ENCODE measurements at regions not wholly inside any gene's neighbourhood (a gene's known extent, or its start where the extent isn't known, plus 50 kb on each side); places are given as distances from the start of the nearest gene placed in this dataset.
"Not testable (repeated sequence)": the region's sequence is repeated elsewhere in the genome, so short reads cannot be mapped to it uniquely, and the experiment has no call there.

DNA sequence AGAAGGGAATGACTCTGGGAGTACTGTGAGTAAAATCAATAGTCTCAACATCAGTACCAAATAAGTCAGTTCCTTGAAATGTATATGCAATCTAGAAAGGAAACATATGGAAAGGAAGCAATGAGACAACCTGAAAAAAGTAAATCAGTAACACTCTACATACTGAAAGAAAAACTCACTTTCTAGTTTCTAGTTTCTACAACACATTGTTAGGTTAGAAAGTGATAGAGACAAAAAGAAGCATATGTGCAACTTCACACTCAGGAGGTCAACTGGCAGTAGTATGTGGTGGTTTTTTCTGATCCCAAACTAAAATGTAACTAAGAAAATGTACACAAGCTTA lies 156.5 kb upstream of the SOX6 start:
- Histone ChIP-seq H3K36me3 (ENCODE audit: control insufficient read depth, insufficient read depth, low read length) (no peaks in the 10 kb centered on the region), H3K27me3 (ENCODE audit: control insufficient read depth, insufficient read depth, low read length) (peaks cover 2% of the 10 kb centered on the region), H3K9me3 (ENCODE audit: control insufficient read depth, insufficient read depth, low read length) (no peaks in the 10 kb centered on the region)

DNA sequence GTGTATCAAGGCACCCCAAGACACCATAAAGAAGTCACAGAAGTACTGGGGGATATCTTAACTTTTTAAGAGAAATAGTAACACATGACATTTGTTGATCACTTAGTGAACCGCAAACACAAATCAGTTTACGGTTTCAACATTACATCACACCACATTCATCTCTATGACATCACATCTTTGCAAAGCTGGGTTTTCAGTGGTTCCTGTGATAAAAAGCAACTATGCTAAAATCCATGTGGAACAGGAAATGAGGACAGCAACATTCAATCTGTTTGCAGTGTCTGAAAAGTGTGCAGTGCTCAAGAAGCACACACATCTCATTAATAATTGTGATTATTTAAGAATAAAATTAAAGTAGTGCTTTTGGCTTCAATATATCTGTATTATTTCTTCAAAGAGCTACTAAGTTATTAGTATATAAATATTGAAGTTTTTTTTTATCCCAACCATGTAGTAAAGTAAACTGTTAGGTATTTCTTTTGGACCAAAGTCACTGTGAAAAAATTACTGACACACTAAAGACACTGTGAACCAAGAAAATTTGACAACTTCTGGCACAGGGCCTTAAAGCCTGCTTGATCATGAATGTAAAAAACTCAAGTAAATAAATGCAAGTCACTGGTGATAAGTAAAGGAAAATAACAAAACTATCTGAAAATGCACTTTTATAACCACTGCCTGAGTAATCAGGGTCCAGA lies 156.0 kb upstream of the SOX6 start:
- Histone ChIP-seq H3K27me3 (ENCODE audit: control insufficient read depth, insufficient read depth, low read length) (peaks cover 5% of the 10 kb centered on the region), H3K9ac (ENCODE audit: low read depth, low read length) (no peak overlapping the region), H3K9me3 (ENCODE audit: control insufficient read depth, insufficient read depth, low read length) (no peaks in the 10 kb centered on the region), H3K36me3 (ENCODE audit: control insufficient read depth, insufficient read depth, low read length) (no peaks in the 10 kb centered on the region), H3K4me3 (ENCODE audit: low read depth, low read length) (no peak overlapping the region), H3K4me1 (ENCODE audit: control insufficient read depth, insufficient read depth, low read length) (no peaks in the 10 kb centered on the region)

More for the DNA sequence above, 156.5 kb upstream of the SOX6 start:
- Histone ChIP-seq H3K9ac (ENCODE audit: low read depth, low read length) (no peak overlapping the region), H3K4me3 (ENCODE audit: low read depth, low read length) (no peak overlapping the region), H3K4me1 (ENCODE audit: control insufficient read depth, insufficient read depth, low read length) (no peaks in the 10 kb centered on the region)

DNA sequence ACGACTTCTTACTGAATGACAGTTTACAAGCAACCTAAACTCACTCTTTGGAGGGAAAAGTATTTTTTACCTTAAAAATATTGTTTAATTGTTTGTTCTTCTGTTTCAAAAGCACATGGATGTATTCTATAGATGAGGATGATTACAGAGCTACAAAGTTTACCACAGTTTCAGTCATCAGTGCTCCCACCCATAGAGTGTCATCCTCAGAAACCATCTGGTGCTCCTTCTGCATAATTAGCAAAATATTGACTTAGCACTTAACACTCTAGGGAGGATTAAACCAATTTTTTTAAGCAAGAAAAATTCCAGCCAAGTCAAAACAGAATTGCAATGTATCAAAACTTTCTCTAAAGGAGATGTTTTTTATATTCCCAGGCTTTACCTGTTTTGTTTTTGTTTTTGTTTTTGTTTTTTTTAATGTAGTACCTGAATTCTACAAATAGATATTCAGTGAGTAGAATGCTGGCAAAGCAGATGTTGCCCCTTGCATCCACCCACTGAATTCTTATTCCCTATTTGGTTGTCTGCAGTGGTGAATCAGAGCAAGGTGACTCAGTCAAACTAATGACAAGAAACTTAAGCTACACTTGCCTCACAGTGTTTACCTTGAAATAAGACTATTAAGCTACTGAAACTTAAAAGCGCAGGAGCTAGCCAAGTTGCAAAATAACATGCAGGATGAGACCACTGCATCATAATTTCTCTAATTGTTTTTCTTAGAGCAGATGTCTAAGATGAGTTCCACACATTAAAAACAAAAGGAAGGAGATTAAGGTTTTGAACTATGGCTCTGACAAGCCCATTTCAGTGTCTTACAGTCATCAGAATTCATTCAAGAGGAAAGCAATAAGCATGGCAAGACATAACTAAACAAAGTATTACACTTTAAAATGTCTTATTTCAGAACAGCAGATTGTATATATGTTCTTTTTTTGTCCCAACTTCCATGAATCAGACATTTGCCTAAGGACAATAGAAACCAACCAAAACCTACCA lies 155.1 kb upstream of the SOX6 start:
- Histone ChIP-seq H3K4me1 (ENCODE audit: control insufficient read depth, insufficient read depth, low read length) (no peaks in the 10 kb centered on the region), H3K27me3 (ENCODE audit: control insufficient read depth, insufficient read depth, low read length) (peaks cover 5% of the 10 kb centered on the region), H3K36me3 (ENCODE audit: control insufficient read depth, insufficient read depth, low read length) (no peaks in the 10 kb centered on the region), H3K9ac (ENCODE audit: low read depth, low read length) (no peak overlapping the region), H3K9me3 (ENCODE audit: control insufficient read depth, insufficient read depth, low read length) (no peaks in the 10 kb centered on the region), H3K4me3 (ENCODE audit: low read depth, low read length) (no peak overlapping the region)

DNA sequence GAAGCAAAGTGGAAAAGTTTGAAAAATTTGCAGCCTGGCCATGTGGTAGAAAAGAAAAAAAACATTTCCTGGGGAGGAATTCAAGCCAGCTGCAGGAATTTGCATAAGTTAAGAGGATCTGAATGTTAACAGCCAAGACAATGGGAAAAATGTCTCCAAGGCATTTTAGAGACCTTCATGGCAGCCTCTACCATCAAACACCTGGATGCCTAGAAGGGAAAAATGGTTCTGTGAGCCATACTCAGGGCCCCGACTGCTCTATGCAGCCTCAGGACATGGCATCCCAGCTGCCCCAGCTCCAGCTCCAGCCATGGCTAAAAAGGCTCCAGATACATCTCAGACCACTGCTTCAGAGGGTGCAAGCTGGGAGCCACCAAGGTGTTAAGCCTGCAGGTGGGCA lies 149.1 kb upstream of the SOX6 start:
- Histone ChIP-seq H3K4me3 (ENCODE audit: low read depth, low read length) (no peak overlapping the region), H3K4me1 (ENCODE audit: control insufficient read depth, insufficient read depth, low read length) (no peaks in the 10 kb centered on the region), H3K36me3 (ENCODE audit: control insufficient read depth, insufficient read depth, low read length) (no peaks in the 10 kb centered on the region), H3K27me3 (ENCODE audit: control insufficient read depth, insufficient read depth, low read length) (peaks cover 12% of the 10 kb centered on the region), H3K9me3 (ENCODE audit: control insufficient read depth, insufficient read depth, low read length) (peaks cover 5% of the 10 kb centered on the region), H3K9ac (ENCODE audit: low read depth, low read length) (no peak overlapping the region)

DNA sequence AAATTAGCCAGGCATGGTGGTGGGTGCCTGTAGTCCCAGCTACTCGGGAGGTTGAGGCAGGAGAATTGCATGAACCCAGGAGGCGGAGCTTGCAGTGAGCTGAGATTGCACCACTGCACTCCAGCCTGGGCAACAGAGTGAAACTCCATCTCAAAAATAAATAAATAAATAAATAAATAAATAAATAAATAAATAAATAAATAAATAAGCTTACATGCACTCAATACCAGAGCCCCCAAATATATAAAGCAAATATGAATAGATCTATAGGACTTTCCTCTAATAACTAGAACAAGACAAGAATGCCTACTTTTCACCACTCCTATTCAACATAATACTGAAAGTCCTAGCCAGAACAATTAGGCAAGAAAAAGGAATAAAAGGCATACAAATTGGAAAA lies 147.5 kb upstream of the SOX6 start:
- not testable (repeated sequence) for H3K4me3 ChIP-seq (ENCODE audit: low read depth, low read length)

DNA sequence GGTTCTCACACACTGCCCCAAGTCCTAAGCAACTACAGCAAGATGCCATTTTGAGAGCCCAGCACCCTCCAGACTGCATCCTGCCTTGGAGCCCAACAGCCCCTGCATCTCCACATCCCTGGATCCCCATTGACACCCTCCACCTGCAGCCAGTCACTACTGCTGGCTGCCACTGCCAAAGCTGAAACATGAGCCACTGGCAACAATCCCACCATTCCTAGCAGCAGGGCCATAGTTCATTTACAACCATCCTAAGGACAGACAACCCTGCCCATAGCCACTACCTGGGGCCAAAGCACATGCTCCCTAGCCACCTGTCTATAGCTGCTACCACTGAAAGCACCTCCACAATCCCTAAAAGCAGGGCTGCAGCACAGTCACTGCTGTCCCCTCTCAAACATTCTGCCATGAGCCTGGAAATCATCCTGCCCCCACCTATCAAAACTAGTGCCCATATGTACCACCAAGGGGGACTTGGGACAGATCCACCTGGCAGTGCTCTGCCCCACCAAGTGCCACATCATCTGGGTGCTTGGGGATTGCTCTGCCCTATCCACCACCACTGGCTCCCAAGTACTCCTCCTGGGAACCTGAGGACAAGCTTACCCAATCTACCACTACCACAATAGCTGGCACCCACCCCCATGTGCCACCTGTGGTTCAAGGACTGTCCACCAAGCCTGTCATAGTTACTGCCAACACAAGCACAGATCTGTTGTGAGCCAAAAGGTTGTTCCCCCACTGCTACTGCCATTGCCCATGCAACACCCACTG lies 138.8 kb upstream of the SOX6 start:
- Histone ChIP-seq H3K9ac (ENCODE audit: low read depth, low read length) (no peak overlapping the region), H3K36me3 (ENCODE audit: control insufficient read depth, insufficient read depth, low read length) (no peaks in the 10 kb centered on the region), H3K4me1 (ENCODE audit: control insufficient read depth, insufficient read depth, low read length) (no peaks in the 10 kb centered on the region), H3K4me3 (ENCODE audit: low read depth, low read length) (no peak overlapping the region), H3K9me3 (ENCODE audit: control insufficient read depth, insufficient read depth, low read length) (no peaks in the 10 kb centered on the region), H3K27me3 (ENCODE audit: control insufficient read depth, insufficient read depth, low read length) (no peaks in the 10 kb centered on the region)

More for the DNA sequence above, 147.5 kb upstream of the SOX6 start:
- not testable (repeated sequence) for H3K9ac ChIP-seq (ENCODE audit: low read depth, low read length); H3K4me1 ChIP-seq (ENCODE audit: control insufficient read depth, insufficient read depth, low read length); H3K36me3 ChIP-seq (ENCODE audit: control insufficient read depth, insufficient read depth, low read length); H3K9me3 ChIP-seq (ENCODE audit: control insufficient read depth, insufficient read depth, low read length)
- peaks cover 12% of the 10 kb centered on the region for H3K27me3 ChIP-seq (ENCODE audit: control insufficient read depth, insufficient read depth, low read length)

DNA sequence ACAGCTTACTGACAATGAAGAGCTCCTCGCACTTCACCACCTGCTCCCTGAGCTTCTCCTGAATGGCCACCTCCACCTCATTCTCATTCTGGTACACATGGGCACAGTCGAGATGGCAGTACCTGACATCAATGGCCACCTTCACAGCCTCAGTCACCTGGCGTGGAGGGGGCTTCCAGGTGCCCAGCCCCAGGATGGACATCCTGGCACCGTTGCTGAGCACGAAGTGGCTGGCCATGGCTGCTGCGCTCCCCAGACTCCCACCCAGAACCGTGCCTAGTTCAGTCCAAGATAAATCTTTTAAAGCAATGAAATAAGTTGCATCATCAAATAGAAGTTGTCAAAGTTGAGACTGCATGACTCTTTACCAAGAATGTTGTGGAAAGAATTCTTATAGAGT lies 128.1 kb upstream of the SOX6 start:
- H3K4me1 ChIP-seq (ENCODE audit: control insufficient read depth, insufficient read depth, low read length) = no peaks in the 10 kb centered on the region
- H3K9me3 ChIP-seq (ENCODE audit: control insufficient read depth, insufficient read depth, low read length) = no peaks in the 10 kb centered on the region
- no peak overlapping the region for H3K9ac ChIP-seq (ENCODE audit: low read depth, low read length)
- no peaks in the 10 kb centered on the region for H3K27me3 ChIP-seq (ENCODE audit: control insufficient read depth, insufficient read depth, low read length)
- no peaks in the 10 kb centered on the region for H3K36me3 ChIP-seq (ENCODE audit: control insufficient read depth, insufficient read depth, low read length)
- H3K4me3 ChIP-seq (ENCODE audit: low read depth, low read length) = no peak overlapping the region

DNA sequence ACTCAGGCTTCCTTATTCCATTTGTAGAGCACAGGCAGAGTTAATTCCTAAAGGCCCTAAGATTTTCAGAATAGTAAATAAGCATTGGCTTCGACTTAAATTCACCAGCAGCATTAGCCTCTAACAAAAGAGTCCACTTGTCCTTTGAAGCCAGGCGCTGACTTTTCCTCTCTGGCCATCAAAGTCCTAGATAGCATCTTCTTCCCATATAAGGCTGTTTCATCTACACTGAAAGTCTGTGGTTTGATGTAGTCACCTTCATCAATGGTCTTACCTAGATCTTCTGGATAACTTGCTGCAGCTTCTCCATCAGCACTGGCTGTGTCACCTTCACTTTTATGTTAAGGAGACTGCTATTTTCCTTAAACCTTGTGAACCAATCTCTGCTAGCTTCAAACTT lies 118.3 kb upstream of the SOX6 start:
- Histone ChIP-seq H3K27me3 (ENCODE audit: control insufficient read depth, insufficient read depth, low read length) (no peaks in the 10 kb centered on the region), H3K9ac (ENCODE audit: low read depth, low read length) (no peak overlapping the region), H3K4me1 (ENCODE audit: control insufficient read depth, insufficient read depth, low read length) (peaks cover 7% of the 10 kb centered on the region), H3K4me3 (ENCODE audit: low read depth, low read length) (no peak overlapping the region), H3K9me3 (ENCODE audit: control insufficient read depth, insufficient read depth, low read length) (no peaks in the 10 kb centered on the region), H3K36me3 (ENCODE audit: control insufficient read depth, insufficient read depth, low read length) (no peaks in the 10 kb centered on the region)

DNA sequence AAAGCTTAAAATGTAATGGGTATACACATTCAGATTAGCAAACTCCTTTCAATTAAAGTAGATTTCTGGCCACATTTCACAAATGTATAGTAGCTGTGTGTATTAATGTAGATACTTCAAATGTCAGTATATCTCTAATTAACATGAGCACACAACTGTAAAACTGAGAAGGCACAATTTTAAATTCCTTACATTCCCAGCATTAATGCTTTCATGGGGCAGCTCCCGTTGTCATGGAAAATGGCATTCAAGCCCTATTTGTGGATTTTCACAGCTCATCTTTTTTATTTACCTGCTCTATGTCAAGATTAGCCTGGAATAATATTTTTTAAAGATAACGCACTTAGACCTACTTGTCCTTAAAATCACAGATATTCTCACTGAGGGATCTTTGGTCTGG lies 113.6 kb upstream of the SOX6 start:
- Histone ChIP-seq H3K27me3 (ENCODE audit: control insufficient read depth, insufficient read depth, low read length) (no peaks in the 10 kb centered on the region), H3K4me3 (ENCODE audit: low read depth, low read length) (no peak overlapping the region), H3K4me1 (ENCODE audit: control insufficient read depth, insufficient read depth, low read length) (peaks cover 12% of the 10 kb centered on the region), H3K9ac (ENCODE audit: low read depth, low read length) (no peak overlapping the region), H3K36me3 (ENCODE audit: control insufficient read depth, insufficient read depth, low read length) (no peaks in the 10 kb centered on the region), H3K9me3 (ENCODE audit: control insufficient read depth, insufficient read depth, low read length) (no peaks in the 10 kb centered on the region)

DNA sequence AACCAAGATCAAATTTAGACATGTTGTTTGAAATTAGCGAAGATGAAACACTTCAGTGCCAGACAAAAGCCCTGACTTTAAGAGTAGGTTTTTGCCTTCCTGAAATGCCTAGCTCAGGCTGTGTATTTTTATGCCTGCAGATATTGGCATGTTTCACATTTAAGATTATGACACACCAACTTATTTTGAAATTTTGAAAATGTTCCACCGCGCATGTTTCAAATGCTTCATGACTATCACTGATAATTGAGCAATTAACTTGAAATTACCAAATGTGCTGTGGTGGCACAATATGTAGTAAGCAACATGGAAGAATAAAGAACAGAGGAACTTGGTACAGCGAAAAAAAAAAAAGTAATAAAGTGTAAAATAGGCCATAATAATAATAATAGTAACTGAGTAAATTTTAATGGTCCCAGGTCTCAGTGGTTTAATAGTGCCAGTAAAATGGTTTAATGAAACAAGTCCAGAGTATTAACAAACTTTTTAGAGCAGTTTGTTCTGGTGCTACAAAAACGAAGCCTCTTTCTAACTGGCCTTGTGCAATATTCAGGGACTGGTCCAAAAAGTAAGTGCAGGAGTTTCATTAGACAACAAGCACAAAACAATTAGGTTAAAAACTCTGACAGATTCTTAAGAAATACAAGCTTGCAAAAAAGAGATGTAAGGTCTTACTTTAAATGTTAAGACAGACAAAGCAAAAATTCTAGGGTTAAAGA lies 112.5 kb upstream of the SOX6 start:
- Histone ChIP-seq H3K9ac (ENCODE audit: low read depth, low read length) (no peak overlapping the region), H3K4me3 (ENCODE audit: low read depth, low read length) (no peak overlapping the region), H3K36me3 (ENCODE audit: control insufficient read depth, insufficient read depth, low read length) (no peaks in the 10 kb centered on the region), H3K4me1 (ENCODE audit: control insufficient read depth, insufficient read depth, low read length) (peaks cover 12% of the 10 kb centered on the region), H3K9me3 (ENCODE audit: control insufficient read depth, insufficient read depth, low read length) (no peaks in the 10 kb centered on the region), H3K27me3 (ENCODE audit: control insufficient read depth, insufficient read depth, low read length) (no peaks in the 10 kb centered on the region)

DNA sequence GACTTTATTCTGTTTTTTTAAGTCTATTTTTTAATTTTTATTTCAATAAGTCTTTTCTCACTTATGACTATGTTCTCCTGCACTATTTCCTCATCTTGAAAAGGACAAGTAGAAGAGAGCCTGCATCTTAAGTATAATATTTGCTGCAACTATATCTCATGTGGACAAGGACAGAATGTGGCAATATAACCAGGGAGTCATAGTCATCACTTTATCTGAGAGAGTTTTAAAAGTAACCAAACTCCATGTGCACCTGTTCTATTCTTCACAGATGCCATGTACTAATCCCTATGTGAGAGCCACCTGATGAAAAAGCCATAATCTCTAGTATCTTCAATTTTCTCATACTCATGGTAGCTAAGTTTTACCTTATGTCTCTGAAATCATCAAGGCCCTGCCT lies 104.2 kb upstream of the SOX6 start:
- Histone ChIP-seq H3K4me3 (ENCODE audit: low read depth, low read length) (no peak overlapping the region), H3K27me3 (ENCODE audit: control insufficient read depth, insufficient read depth, low read length) (no peaks in the 10 kb centered on the region), H3K9ac (ENCODE audit: low read depth, low read length) (no peak overlapping the region), H3K36me3 (ENCODE audit: control insufficient read depth, insufficient read depth, low read length) (no peaks in the 10 kb centered on the region), H3K4me1 (ENCODE audit: control insufficient read depth, insufficient read depth, low read length) (no peaks in the 10 kb centered on the region), H3K9me3 (ENCODE audit: control insufficient read depth, insufficient read depth, low read length) (no peaks in the 10 kb centered on the region)

All from iPS-15b (cell line).